PFSK-1 (cell line): ENCODE measurements at regions not wholly inside any gene's neighbourhood (a gene's known extent, or its start where the extent isn't known, plus 50 kb on each side); places are given as distances from the start of the nearest gene placed in this dataset.

Source experiments
- FOXP2 ChIP-seq: optimal IDR thresholded peaks from 2 replicates; pipeline ENCODE3; 2011; ENCODE audit warnings: borderline replicate concordance, control low read depth, inconsistent platforms; ENCODE audit not compliant: insufficient read depth; ENCODE audit errors: extremely low read length, extremely low read depth
- POLR2AphosphoS5 ChIP-seq: IDR thresholded peaks from 2 replicates; pipeline ENCODE4 v1.6.1; 2012; ENCODE audit warnings: low read depth, mild to moderate bottlenecking, control low read depth, low read length, moderate library complexity
- SIN3A ChIP-seq: IDR thresholded peaks from 2 replicates; pipeline ENCODE4 v1.6.1; 2012; ENCODE audit warnings: mild to moderate bottlenecking, low read length, moderate library complexity, borderline replicate concordance; ENCODE audit not compliant: insufficient read depth
- TAF1 ChIP-seq: IDR thresholded peaks from 2 replicates; pipeline ENCODE4 v1.6.1; 2012; ENCODE audit warnings: low read length, control low read depth, borderline replicate concordance; ENCODE audit not compliant: insufficient read depth
- TF ChIP-seq, protein P1 (sequence below), 2 experiments: IDR thresholded peaks; 2 replicates each; pipeline versions ENCODE4 v1.6.1 to v1.8.0; 2011 to 2012; ENCODE audit warnings: low read depth in 2 of 2, low read length in 2 of 2, control low read depth in 1 of 2, inconsistent platforms in 1 of 2, mild to moderate bottlenecking in 1 of 2, moderate library complexity in 1 of 2; ENCODE audit not compliant: insufficient read depth in 1 of 2

DNA sequence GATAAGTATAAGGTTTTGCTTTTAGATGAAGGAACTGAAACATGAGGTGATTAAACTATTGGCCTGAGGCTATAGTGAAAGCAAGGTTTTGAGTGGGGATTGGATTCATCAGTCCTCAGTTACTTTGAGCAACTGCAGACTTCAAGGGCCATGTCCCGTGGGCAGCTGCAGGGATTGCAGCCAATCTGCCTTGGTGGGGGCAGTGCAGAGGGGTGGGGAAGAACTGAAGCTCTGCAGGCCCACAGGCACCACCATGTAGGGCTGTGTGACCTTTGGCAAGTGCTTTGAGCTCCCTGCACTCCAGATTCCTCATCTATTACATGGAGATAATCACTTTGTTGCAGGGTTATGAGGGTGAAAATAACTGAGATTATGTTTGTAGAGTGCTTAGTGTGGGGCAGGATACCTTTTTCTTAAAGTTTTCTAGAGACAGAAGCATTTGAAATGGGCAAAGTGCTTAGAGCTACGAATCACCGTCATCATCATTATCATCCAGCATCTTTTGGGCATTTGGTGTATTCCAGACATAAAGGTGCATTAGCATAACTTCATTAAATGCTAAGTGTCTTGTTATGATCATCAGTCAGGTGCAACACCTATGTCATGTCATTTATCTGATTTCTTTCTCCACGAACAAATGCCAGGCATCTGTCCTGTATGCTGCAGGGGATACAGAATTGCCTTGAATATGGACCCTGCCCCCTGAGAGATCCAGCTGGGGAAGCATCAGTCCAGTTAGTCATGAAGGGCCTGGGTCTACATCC is 72.1 kb upstream of the TENM4 start:
- TF ChIP-seq, protein P1, sequence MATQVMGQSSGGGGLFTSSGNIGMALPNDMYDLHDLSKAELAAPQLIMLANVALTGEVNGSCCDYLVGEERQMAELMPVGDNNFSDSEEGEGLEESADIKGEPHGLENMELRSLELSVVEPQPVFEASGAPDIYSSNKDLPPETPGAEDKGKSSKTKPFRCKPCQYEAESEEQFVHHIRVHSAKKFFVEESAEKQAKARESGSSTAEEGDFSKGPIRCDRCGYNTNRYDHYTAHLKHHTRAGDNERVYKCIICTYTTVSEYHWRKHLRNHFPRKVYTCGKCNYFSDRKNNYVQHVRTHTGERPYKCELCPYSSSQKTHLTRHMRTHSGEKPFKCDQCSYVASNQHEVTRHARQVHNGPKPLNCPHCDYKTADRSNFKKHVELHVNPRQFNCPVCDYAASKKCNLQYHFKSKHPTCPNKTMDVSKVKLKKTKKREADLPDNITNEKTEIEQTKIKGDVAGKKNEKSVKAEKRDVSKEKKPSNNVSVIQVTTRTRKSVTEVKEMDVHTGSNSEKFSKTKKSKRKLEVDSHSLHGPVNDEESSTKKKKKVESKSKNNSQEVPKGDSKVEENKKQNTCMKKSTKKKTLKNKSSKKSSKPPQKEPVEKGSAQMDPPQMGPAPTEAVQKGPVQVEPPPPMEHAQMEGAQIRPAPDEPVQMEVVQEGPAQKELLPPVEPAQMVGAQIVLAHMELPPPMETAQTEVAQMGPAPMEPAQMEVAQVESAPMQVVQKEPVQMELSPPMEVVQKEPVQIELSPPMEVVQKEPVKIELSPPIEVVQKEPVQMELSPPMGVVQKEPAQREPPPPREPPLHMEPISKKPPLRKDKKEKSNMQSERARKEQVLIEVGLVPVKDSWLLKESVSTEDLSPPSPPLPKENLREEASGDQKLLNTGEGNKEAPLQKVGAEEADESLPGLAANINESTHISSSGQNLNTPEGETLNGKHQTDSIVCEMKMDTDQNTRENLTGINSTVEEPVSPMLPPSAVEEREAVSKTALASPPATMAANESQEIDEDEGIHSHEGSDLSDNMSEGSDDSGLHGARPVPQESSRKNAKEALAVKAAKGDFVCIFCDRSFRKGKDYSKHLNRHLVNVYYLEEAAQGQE (IDR thresholded peaks at IDR 0.05; ENCODE audit: insufficient read depth in 1 of 2, low read depth in 2 of 2, low read length in 2 of 2): no peak
- TF ChIP-seq SIN3A: no peak
- TF ChIP-seq TAF1: no peak

DNA sequence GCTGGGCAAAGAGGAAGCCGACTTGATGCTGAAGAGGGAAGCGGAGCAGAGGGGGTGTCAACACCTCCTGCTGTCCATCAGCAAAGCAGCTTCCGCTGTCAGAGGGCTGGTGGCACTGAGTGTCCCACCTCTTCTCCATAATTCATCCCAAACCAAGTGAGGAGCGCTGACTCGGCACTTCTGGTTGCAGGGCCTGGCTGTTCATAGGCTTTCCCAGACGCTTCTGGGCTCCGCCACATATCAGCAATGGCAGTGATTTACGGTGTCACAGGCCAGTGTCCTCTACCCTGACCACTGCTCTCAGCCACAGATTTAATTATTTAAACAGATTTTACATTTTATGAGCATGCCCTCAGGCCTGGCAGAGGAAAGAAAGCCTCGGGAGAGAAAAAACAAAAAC is 70.1 kb upstream of the TENM4 start:
- TF ChIP-seq, protein P1 (IDR thresholded peaks at IDR 0.05; ENCODE audit: insufficient read depth in 1 of 2, low read depth in 2 of 2, low read length in 2 of 2): no peak
- TF ChIP-seq TAF1 (no peak), SIN3A (no peak), FOXP2 (no peak), POLR2AphosphoS5 (no peak)

DNA sequence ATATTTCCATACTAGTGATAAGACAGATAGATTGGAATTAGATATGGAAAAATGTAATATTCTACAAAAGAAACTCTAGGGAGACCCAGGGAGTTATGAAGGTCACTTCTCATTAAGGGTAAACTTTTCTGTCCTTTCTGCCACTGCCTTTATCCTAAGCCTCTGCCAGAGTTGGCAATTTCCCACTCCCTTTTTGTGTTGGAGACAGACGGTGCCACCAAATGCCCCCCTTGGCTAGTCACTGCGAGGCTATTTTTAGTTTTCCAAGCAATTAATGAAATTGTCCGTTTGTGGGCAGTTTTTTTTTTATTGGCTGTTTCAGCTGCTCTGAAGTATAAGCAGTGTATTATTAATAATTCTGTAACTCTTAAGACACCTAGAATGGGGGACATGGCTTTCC is 67.6 kb upstream of the TENM4 start:
- TF ChIP-seq, protein P1 (IDR thresholded peaks at IDR 0.05; ENCODE audit: insufficient read depth in 1 of 2, low read depth in 2 of 2, low read length in 2 of 2): no peak
- TF ChIP-seq SIN3A (no peak), TAF1 (no peak), POLR2AphosphoS5 (no peak), FOXP2 (no peak)

DNA sequence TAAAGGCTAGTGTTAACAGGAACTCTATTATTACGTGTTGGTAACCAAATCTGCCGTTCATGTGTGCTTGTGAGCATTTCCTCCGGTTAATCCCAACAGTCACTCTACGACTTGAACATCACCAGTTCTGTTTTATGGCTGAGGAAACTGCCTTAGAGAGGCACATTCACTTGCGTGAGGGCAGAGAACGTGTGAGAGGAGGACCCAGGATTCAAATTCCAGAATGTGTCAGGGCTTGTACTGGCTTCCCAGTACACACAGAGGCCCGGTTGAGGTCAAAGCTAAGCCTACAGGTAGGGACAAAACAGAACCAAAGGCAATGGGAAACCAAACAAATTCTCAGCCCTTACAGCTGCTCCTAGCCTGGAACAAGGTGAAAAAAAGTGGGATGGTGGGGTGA is 66.9 kb upstream of the TENM4 start:
- TF ChIP-seq POLR2AphosphoS5: no peak
- TF ChIP-seq TAF1: no peak
- TF ChIP-seq FOXP2: no peak
- no peak for TF ChIP-seq SIN3A
- TF ChIP-seq, protein P1 (IDR thresholded peaks at IDR 0.05; ENCODE audit: insufficient read depth in 1 of 2, low read depth in 2 of 2, low read length in 2 of 2): no peak

DNA sequence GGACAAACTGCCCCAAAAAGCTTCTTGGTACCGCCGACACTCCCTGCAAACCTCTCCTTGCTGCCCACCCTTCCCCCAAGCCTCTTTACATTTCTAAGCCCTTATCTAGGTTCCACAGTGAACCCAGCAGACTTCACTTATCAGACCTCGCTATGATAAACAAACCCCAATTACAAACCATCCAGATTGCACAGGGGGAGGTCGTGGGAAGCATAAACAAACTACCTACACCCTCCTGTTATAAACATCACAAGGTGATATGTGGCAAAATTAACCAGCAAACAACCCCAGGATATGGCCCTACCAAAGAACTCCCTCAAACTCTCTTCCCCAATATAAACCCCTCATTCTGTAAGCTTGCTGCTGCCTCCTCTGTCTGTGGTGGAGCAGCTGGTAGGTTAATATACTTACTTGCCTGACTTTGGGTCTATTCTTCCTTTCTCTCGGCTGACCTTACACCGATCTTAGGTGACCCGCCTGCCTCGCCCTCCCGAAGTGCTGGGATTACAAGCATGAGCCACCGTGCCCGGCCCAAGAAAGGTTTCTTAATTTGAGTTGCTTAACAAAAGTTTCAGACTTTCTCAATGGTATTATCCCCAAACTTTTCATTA is 66.0 kb upstream of the TENM4 start:
- TF ChIP-seq POLR2AphosphoS5 (no peak), FOXP2 (no peak), TAF1 (no peak), SIN3A (no peak)
- TF ChIP-seq, protein P1 (IDR thresholded peaks at IDR 0.05; ENCODE audit: insufficient read depth in 1 of 2, low read depth in 2 of 2, low read length in 2 of 2): no peak
